ENCODE measurements at regions not wholly inside any gene's neighbourhood (a gene's known extent, or its start where the extent isn't known, plus 50 kb on each side); places are given as distances from the start of the nearest gene placed in this dataset.

GRCh38 chr14:101473795-101474562, 87.3 kb upstream of the DIO3 start:
- TF ChIP-seq POLR2A (IDR thresholded peaks at IDR 0.05; ENCODE audit: low read length) (no peak), GATA1 (IDR thresholded peaks at IDR 0.05; ENCODE audit: low read depth, low read length) (no peak)
